ENCODE measurements at regions not wholly inside any gene's neighbourhood (a gene's known extent, or its start where the extent isn't known, plus 50 kb on each side); places are given as distances from the start of the nearest gene placed in this dataset.

GRCh38 chr12:124507188-124508109 lies 60.0 kb downstream of the NCOR2 start:
- no peak overlapping the region for H3K4me3 ChIP-seq (replicated peaks; ENCODE audit: low read depth, low read length)
- peak; percentile 72 for DNase-seq (ENCODE audit: low read depth)
- TF ChIP-seq CTCF (IDR thresholded peaks at IDR 0.05; ENCODE audit: low read length, missing control alignments): no peak

GRCh38 chr12:124506832-124507153 lies 60.6 kb downstream of the NCOR2 start:
- TF ChIP-seq CTCF (IDR thresholded peaks at IDR 0.05; ENCODE audit: low read length, missing control alignments): no peak
- DNase-seq (ENCODE audit: low read depth): no peak
- H3K4me3 ChIP-seq (replicated peaks; ENCODE audit: low read depth, low read length): no peak overlapping the region

- peak; percentile 83 for DNase-seq (ENCODE audit: low read depth)
- TF ChIP-seq CTCF (IDR thresholded peaks at IDR 0.05; ENCODE audit: low read length, missing control alignments): peak; percentile 9
- no peak overlapping the region for H3K4me3 ChIP-seq (replicated peaks; ENCODE audit: low read depth, low read length)
Measured at GRCh38 chr12:124506145-124506831, 61.1 kb downstream of the NCOR2 start.

GRCh38 chr12:124505001-124505818 lies 62.2 kb downstream of the NCOR2 start:
- no peak overlapping the region for H3K4me3 ChIP-seq (replicated peaks; ENCODE audit: low read depth, low read length)
- TF ChIP-seq CTCF (IDR thresholded peaks at IDR 0.05; ENCODE audit: low read length, missing control alignments): no peak

GRCh38 chr12:124504273-124505000 lies 63.0 kb downstream of the NCOR2 start:
- no peak for TF ChIP-seq CTCF (IDR thresholded peaks at IDR 0.05; ENCODE audit: low read length, missing control alignments)
- DNase-seq (ENCODE audit: low read depth): no peak
- no peak overlapping the region for H3K4me3 ChIP-seq (replicated peaks; ENCODE audit: low read depth, low read length)

More at GRCh38 chr12:124505001-124505818, 62.2 kb downstream of the NCOR2 start:
- DNase-seq (ENCODE audit: low read depth): no peak

- TF ChIP-seq CTCF (IDR thresholded peaks at IDR 0.05; ENCODE audit: low read length, missing control alignments): no peak
- no peak for DNase-seq (ENCODE audit: low read depth)
- H3K4me3 ChIP-seq (replicated peaks; ENCODE audit: low read depth, low read length): no peak overlapping the region
Measured at GRCh38 chr12:124503305-124503704, 64.1 kb downstream of the NCOR2 start.

Data from fibroblast of pulmonary artery (primary cell).